ENCODE measurements at regions not wholly inside any gene's neighbourhood (a gene's known extent, or its start where the extent isn't known, plus 50 kb on each side); places are given as distances from the start of the nearest gene placed in this dataset.

DNA sequence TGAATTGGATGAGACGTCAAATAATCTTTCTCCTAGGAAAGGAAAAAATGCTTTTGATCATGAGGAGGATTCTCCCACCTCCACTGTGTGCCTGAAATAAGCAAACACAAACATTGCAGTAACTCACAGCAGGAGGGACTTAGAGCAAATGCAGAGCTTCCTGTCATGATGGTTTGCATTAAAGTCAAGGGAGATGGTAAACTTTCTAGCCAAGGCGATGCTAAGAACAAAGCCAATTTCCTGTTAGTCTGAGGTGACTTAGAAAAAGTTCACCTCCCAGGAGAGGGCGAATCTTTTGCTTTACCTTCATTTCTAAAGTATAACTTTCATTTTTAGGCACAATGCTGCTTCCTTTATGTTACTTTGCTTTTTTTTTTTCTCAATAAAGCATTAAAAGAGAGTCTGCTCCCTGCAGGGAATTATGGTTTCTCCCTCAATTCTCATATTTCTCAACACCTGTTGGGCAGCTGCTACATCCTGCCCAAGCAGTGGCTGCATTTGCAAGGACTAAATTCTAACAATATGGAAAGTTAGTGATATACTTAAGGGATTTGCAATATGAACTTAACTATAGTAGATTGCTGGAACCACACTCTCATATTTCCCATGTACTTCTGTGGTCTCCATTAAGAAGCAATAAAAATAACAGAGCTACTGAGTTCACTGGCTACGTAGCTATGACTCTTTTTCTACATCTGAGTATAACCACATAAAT is 175.6 kb downstream of the PCTP start:
- H4K8ac ChIP-seq (ENCODE audit: low read depth, low read length), result no peak overlapping the region
- no peak overlapping the region for H3K4me3 ChIP-seq (ENCODE audit: low read length in 2 of 2)
- no peak overlapping the region for H4K91ac ChIP-seq (ENCODE audit: low read depth, low read length, poor library complexity)
- peaks cover 0 to 3% of the 10 kb centered on the region in 2 donors for H3K9me3 ChIP-seq (replicated peaks in 1 of 2; ENCODE audit: control insufficient read depth in 2 of 2, insufficient read depth in 1 of 2, low read depth in 1 of 2, low read length in 2 of 2)
- no peaks in the 10 kb centered on the region for H3K36me3 ChIP-seq (replicated peaks in 1 of 2; ENCODE audit: control insufficient read depth in 2 of 2, insufficient read depth in 2 of 2, low read length in 2 of 2)
- no peaks in the 10 kb centered on the region for H3K4me1 ChIP-seq (ENCODE audit: control insufficient read depth in 2 of 2, insufficient read depth in 1 of 2, low read depth in 1 of 2, low read length in 2 of 2)
- H3K27me3 ChIP-seq (ENCODE audit: control insufficient read depth in 3 of 3, insufficient read depth in 3 of 3, low read depth in 1 of 3, low read length in 3 of 3), result no peaks in the 10 kb centered on the region
- no peak overlapping the region for H3K9ac ChIP-seq (ENCODE audit: low read depth, low read length, poor library complexity)
- H3K4ac ChIP-seq (ENCODE audit: low read length), result no peak overlapping the region
- H2AK5ac ChIP-seq (ENCODE audit: low read depth, low read length), result no peak overlapping the region
- H3K14ac ChIP-seq (ENCODE audit: low read length), result no peak overlapping the region
- H3K79me1 ChIP-seq (ENCODE audit: low read depth, low read length), result no peaks in the 10 kb centered on the region
- no peak overlapping the region for H2BK120ac ChIP-seq (ENCODE audit: low read depth, low read length)
- H3K23ac ChIP-seq (ENCODE audit: low read depth, low read length, poor library complexity), result no peak overlapping the region
- no CpG with 5 or more reads among the region's 4 CpGs for WGBS, 2 donors (ENCODE audit: extremely low coverage in 2 of 2, insufficient read length in 2 of 2, insufficient replicate concordance in 1 of 2)
- H3K27ac ChIP-seq (replicated peaks; ENCODE audit: low read length), result no peak overlapping the region
- DNase-seq (ENCODE audit: low spot score), result no peak
- no peak overlapping the region for H2BK12ac ChIP-seq (ENCODE audit: low read length)
- no peak overlapping the region for H2BK15ac ChIP-seq (ENCODE audit: low read length)
- H3K18ac ChIP-seq (ENCODE audit: low read length), result no peak overlapping the region
- H2BK5ac ChIP-seq (ENCODE audit: low read length), result no peak overlapping the region
- no peak overlapping the region for H3K4me2 ChIP-seq (ENCODE audit: insufficient read depth, low read length, poor library complexity, severe bottlenecking)
- H2AFZ ChIP-seq (ENCODE audit: low read length), result no peak overlapping the region

DNA sequence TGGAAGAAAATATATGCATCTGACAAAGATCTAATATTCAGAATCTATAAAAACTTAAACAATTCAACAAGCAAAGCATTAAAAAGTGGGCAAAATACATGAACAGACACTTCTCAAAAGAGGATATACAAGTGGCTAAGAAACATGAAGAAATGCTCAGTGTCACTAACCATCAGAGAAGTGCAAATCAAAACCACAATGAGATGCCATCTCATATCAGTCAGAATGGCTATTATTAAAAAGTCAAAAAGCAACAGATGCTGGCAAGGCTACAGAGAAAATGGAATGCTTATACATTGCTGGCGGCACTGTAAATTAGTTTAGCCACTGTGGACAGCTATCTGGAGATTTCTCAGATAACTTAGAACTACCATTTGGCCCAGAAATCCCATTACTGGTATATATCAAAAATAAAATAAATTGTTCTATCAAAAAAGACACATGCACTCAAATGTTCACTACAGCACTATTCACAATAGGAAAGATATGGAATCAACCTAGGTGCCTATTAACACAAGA is 179.5 kb downstream of the PCTP start:
- H3K36me3 ChIP-seq (replicated peaks in 1 of 2; ENCODE audit: control insufficient read depth in 2 of 2, insufficient read depth in 2 of 2, low read length in 2 of 2), result no peaks in the 10 kb centered on the region
- no peak overlapping the region for H3K4me3 ChIP-seq (ENCODE audit: low read length in 2 of 2)
- H3K18ac ChIP-seq (ENCODE audit: low read length), result no peak overlapping the region
- no CpG with 5 or more reads among the region's 1 CpG for WGBS, 2 donors (ENCODE audit: extremely low coverage in 2 of 2, insufficient read length in 2 of 2, insufficient replicate concordance in 1 of 2)
- no peak overlapping the region for H2BK15ac ChIP-seq (ENCODE audit: low read length)
- H3K4me2 ChIP-seq (ENCODE audit: insufficient read depth, low read length, poor library complexity, severe bottlenecking), result no peak overlapping the region
- H3K27me3 ChIP-seq (ENCODE audit: control insufficient read depth in 3 of 3, insufficient read depth in 3 of 3, low read depth in 1 of 3, low read length in 3 of 3), result no peaks in the 10 kb centered on the region
- H3K4ac ChIP-seq (ENCODE audit: low read length), result no peak overlapping the region
- no peak overlapping the region for H2BK120ac ChIP-seq (ENCODE audit: low read depth, low read length)
- peaks cover 0 to 2% of the 10 kb centered on the region in 2 donors for H3K9me3 ChIP-seq (replicated peaks in 1 of 2; ENCODE audit: control insufficient read depth in 2 of 2, insufficient read depth in 1 of 2, low read depth in 1 of 2, low read length in 2 of 2)
- no peak overlapping the region for H2BK5ac ChIP-seq (ENCODE audit: low read length)
- no peak overlapping the region for H2AFZ ChIP-seq (ENCODE audit: low read length)
- no peak overlapping the region for H3K27ac ChIP-seq (replicated peaks; ENCODE audit: low read length)
- H3K9ac ChIP-seq (ENCODE audit: low read depth, low read length, poor library complexity), result no peak overlapping the region
- no peak overlapping the region for H3K23ac ChIP-seq (ENCODE audit: low read depth, low read length, poor library complexity)
- no peak overlapping the region for H2BK12ac ChIP-seq (ENCODE audit: low read length)
- H2AK5ac ChIP-seq (ENCODE audit: low read depth, low read length), result no peak overlapping the region
- H4K8ac ChIP-seq (ENCODE audit: low read depth, low read length), result no peak overlapping the region
- DNase-seq (ENCODE audit: low spot score), result no peak
- H3K79me1 ChIP-seq (ENCODE audit: low read depth, low read length), result no peaks in the 10 kb centered on the region
- H3K4me1 ChIP-seq (ENCODE audit: control insufficient read depth in 2 of 2, insufficient read depth in 1 of 2, low read depth in 1 of 2, low read length in 2 of 2), result no peaks in the 10 kb centered on the region
- H3K14ac ChIP-seq (ENCODE audit: low read length), result no peak overlapping the region
- H4K91ac ChIP-seq (ENCODE audit: low read depth, low read length, poor library complexity), result no peak overlapping the region

DNA sequence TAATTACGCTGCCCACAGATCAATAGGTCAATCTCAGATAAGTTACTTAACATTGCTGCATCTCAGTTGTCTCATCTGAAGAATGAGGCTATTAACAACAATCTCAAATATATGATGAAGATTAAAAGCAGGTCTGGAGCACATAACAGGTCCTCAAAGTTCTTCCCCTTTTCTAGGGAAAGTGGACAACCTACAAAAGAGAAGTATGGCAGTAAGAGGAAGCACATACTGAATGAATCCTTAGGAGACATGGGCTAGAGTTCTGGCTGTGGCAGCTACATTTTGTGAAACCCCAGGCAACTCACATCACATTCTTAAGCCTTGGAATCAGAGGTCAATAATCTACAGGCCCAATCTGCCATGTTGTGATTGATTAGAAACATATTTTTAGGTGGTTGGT is 180.6 kb downstream of the PCTP start:
- Histone ChIP-seq H3K79me1 (ENCODE audit: low read depth, low read length) (no peaks in the 10 kb centered on the region), H3K27ac (replicated peaks; ENCODE audit: low read length) (no peak overlapping the region), H3K4me2 (ENCODE audit: insufficient read depth, low read length, poor library complexity, severe bottlenecking) (no peak overlapping the region), H2BK12ac (ENCODE audit: low read length) (no peak overlapping the region), H3K4me1 (ENCODE audit: control insufficient read depth in 2 of 2, insufficient read depth in 1 of 2, low read depth in 1 of 2, low read length in 2 of 2) (no peaks in the 10 kb centered on the region), H2BK15ac (ENCODE audit: low read length) (no peak overlapping the region), H4K8ac (ENCODE audit: low read depth, low read length) (no peak overlapping the region), H3K18ac (ENCODE audit: low read length) (no peak overlapping the region), H4K91ac (ENCODE audit: low read depth, low read length, poor library complexity) (no peak overlapping the region), H3K4ac (ENCODE audit: low read length) (no peak overlapping the region), H3K23ac (ENCODE audit: low read depth, low read length, poor library complexity) (no peak overlapping the region), H3K27me3 (ENCODE audit: control insufficient read depth in 3 of 3, insufficient read depth in 3 of 3, low read depth in 1 of 3, low read length in 3 of 3) (no peaks in the 10 kb centered on the region), H2BK120ac (ENCODE audit: low read depth, low read length) (no peak overlapping the region), H3K9me3 (replicated peaks in 1 of 2; ENCODE audit: control insufficient read depth in 2 of 2, insufficient read depth in 1 of 2, low read depth in 1 of 2, low read length in 2 of 2) (no peaks in the 10 kb centered on the region), H2AK5ac (ENCODE audit: low read depth, low read length) (no peak overlapping the region), H3K9ac (ENCODE audit: low read depth, low read length, poor library complexity) (no peak overlapping the region), H3K14ac (ENCODE audit: low read length) (no peak overlapping the region), H3K4me3 (ENCODE audit: low read length in 2 of 2) (no peak overlapping the region), H2AFZ (ENCODE audit: low read length) (no peak overlapping the region), H2BK5ac (ENCODE audit: low read length) (no peak overlapping the region), H3K36me3 (replicated peaks in 1 of 2; ENCODE audit: control insufficient read depth in 2 of 2, insufficient read depth in 2 of 2, low read length in 2 of 2) (no peaks in the 10 kb centered on the region)
- no CpG with 5 or more reads among the region's 1 CpG for whole genome bisulfite sequencing, 2 donors (ENCODE audit: extremely low coverage in 2 of 2, insufficient read length in 2 of 2, insufficient replicate concordance in 1 of 2)
- no peak for DNase-seq (ENCODE audit: low spot score)

DNA sequence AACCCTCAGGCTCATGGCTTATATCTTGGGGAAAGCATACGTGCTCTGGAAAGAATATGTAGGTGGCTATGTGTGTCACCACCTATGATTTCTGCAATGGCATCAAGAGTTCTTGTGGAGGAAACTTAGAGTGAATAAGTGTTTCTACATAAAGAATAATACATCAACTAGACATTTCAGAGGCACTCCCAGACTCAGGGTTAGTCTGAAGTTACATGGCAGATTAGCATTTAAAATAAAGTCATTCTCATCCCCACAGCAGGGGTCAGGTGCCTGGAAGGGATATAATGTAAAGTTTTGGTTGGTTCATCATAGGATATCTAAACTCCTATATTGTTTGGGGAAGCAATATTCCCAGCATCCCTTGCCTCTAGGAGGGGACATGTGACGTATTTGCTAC is 182.1 kb downstream of the PCTP start:
- no peaks in the 10 kb centered on the region for H3K4me1 ChIP-seq (ENCODE audit: control insufficient read depth in 2 of 2, insufficient read depth in 1 of 2, low read depth in 1 of 2, low read length in 2 of 2)
- no CpG with 5 or more reads among the region's 2 CpGs for WGBS, 2 donors (ENCODE audit: extremely low coverage in 2 of 2, insufficient read length in 2 of 2, insufficient replicate concordance in 1 of 2)
- H2BK15ac ChIP-seq (ENCODE audit: low read length), result no peak overlapping the region

More for the DNA sequence above, 182.1 kb downstream of the PCTP start:
- Histone ChIP-seq H3K9me3 (replicated peaks in 1 of 2; ENCODE audit: control insufficient read depth in 2 of 2, insufficient read depth in 1 of 2, low read depth in 1 of 2, low read length in 2 of 2) (no peaks in the 10 kb centered on the region), H3K23ac (ENCODE audit: low read depth, low read length, poor library complexity) (no peak overlapping the region), H2AK5ac (ENCODE audit: low read depth, low read length) (no peak overlapping the region), H2BK120ac (ENCODE audit: low read depth, low read length) (no peak overlapping the region), H3K27me3 (ENCODE audit: control insufficient read depth in 3 of 3, insufficient read depth in 3 of 3, low read depth in 1 of 3, low read length in 3 of 3) (no peaks in the 10 kb centered on the region), H2BK5ac (ENCODE audit: low read length) (no peak overlapping the region), H3K4me3 (ENCODE audit: low read length in 2 of 2) (no peak overlapping the region), H3K9ac (ENCODE audit: low read depth, low read length, poor library complexity) (no peak overlapping the region), H3K4ac (ENCODE audit: low read length) (no peak overlapping the region), H2BK12ac (ENCODE audit: low read length) (no peak overlapping the region), H4K8ac (ENCODE audit: low read depth, low read length) (no peak overlapping the region), H3K4me2 (ENCODE audit: insufficient read depth, low read length, poor library complexity, severe bottlenecking) (no peak overlapping the region), H3K14ac (ENCODE audit: low read length) (no peak overlapping the region), H3K18ac (ENCODE audit: low read length) (no peak overlapping the region), H4K91ac (ENCODE audit: low read depth, low read length, poor library complexity) (no peak overlapping the region), H3K79me1 (ENCODE audit: low read depth, low read length) (no peaks in the 10 kb centered on the region), H3K27ac (replicated peaks; ENCODE audit: low read length) (no peak overlapping the region), H3K36me3 (replicated peaks in 1 of 2; ENCODE audit: control insufficient read depth in 2 of 2, insufficient read depth in 2 of 2, low read length in 2 of 2) (no peaks in the 10 kb centered on the region), H2AFZ (ENCODE audit: low read length) (no peak overlapping the region)
- DNase-seq (ENCODE audit: low spot score), result no peak

Measured in neuronal stem cell (in vitro differentiated cells).